NCI-H1105 treated with DMSO at 0.1 percent for 48 hours (cell line): ENCODE measurements at regions not wholly inside any gene's neighbourhood (a gene's known extent, or its start where the extent isn't known, plus 50 kb on each side); places are given as distances from the start of the nearest gene placed in this dataset.
A peak's percentile ranks its signal among the peaks of the same experiment; 100 is the strongest.

Experiments used
- DNase-seq: peaks from one replicate; lab custom pipeline; 2025; lab: John Stamatoyannopoulos, UW

- DNase-seq, result no peak
Measured at GRCh38 chr6:134455319-134455718, 137.4 kb upstream of the SGK1 start.

GRCh38 chr6:134454794-134455193 lies 136.9 kb upstream of the SGK1 start:
- no peak for DNase-seq

GRCh38 chr6:134453792-134454510 lies 136.0 kb upstream of the SGK1 start:
- DNase-seq, result no peak

DNA sequence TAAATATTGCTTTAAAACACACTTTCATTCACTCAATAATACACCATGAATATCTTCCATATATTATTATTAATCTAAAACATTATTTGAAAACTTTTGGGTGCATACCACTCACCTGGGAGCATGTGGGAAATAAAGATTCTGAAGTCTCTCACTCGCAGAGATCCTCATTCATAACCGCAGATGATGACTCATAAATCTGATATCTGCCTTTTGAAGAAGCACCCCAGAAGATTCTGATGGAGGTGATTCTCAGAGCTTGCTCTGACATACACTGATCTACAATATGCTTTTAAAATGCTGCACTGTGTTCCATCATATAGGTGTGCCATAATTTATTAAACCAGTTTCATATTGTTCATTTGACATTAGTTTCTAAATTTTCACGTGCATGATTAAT lies 135.0 kb upstream of the SGK1 start:
- no peak for DNase-seq

GRCh38 chr6:134451529-134451928 lies 133.6 kb upstream of the SGK1 start:
- DNase-seq, result no peak

- DNase-seq, result no peak
Measured at GRCh38 chr6:134449781-134450180, 131.9 kb upstream of the SGK1 start.

DNA sequence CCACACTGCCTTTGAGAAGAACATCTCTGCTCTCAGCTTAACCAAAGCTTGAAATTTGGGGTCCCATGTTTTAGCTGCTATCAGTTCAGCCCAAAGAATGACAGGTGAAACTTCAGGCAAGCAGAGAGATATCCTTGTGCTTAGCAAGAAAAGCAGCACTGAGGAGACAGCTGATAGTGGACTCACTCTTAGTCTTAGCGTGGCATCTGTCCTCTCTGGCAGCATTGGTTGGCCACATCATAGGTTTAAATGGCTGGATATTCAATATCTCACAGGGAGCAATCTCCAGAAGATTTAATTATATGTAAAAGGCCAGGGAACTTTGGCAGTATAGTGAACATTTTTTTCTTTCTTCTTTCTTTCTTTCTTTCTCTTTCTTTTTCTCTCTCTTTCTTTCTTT lies 131.1 kb upstream of the SGK1 start:
- no peak for DNase-seq

GRCh38 chr6:134447883-134448387 lies 130.0 kb upstream of the SGK1 start:
- no peak for DNase-seq

DNA sequence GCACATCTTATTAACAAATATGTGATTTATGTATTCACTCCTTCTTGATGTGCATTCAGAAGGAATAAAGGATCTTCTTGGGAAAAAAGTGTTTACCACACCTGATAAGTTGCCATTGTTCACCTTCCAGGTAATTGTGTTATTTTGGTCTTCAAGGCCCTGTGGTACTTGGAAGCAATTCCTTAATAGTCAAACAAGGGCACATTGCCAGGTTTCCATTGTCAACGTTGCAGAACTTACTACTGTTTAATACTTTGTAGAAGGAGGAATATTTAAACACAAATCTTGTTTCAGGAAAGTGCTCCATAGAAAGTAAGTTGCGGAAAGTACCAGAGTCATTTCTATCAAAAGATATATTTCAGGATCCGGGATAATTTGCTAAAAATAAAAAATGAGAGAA lies 129.5 kb upstream of the SGK1 start:
- no peak for DNase-seq

DNA sequence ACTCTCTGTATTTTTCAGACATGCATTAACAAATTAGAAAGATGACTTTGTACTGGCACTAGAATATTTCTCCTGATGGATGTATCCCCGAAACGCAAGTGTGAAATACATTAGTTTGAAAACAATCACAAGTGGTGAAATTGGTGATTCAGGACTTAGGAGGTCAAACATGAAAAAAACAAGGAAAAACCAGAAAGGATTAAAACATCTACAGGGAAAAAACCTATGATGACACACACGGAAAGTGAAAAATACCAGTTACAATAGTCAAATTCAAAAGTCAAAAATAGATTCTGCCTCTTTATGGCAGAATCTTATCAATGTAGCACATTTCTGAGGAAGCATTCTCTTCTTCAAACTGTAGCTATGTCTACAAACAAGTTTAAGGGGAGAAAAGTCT lies 129.0 kb upstream of the SGK1 start:
- DNase-seq, result no peak

DNA sequence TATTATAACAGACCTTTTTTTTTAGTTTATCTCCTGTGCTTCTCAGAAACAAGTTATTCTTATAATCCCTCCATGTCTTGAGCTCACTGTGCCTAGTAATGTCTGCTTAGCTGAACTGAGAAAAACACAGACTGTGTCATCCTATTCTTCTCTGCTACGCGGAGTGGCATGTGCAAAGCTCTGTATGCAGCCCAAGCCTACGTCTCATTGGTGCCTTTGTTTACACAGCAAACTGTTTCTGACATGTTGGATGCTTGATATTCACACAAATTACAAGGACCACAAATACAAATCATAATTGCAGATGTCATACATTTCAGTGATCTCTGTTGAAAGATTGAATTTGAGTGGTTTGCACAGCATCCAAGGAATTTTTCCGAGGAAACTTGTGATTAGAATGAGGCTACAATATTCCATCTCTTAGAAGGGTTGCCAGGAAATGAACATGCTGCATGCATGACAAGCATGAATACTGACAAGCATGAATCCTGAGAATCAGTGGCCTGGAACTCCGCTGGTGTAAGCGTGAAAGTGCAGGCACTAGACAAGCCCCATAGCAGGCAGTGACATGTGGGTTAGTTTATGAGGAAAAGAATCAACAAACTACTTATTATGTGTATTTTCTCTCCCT lies 128.4 kb upstream of the SGK1 start:
- DNase-seq, result no peak

- no peak for DNase-seq
Measured at GRCh38 chr6:134443009-134443408, 125.1 kb upstream of the SGK1 start.

DNA sequence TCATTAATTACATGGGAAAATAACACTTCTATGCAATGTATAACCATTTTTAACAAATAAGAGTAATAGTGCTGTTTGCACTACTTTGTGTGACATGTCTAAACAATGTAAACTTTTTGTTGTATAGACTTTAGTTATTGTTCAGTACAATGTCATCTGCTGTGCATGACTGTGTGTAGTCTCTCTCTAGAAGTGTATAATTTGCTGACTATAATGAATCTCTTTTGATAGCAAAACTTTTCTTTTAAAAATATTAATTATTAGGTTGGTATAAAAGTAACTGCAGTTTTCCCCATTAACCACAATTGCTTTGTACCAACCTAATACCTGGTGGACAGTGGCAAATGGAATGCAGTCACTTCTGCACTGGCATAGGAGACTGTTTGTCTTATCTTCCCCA lies 124.2 kb upstream of the SGK1 start:
- DNase-seq, result no peak

DNA sequence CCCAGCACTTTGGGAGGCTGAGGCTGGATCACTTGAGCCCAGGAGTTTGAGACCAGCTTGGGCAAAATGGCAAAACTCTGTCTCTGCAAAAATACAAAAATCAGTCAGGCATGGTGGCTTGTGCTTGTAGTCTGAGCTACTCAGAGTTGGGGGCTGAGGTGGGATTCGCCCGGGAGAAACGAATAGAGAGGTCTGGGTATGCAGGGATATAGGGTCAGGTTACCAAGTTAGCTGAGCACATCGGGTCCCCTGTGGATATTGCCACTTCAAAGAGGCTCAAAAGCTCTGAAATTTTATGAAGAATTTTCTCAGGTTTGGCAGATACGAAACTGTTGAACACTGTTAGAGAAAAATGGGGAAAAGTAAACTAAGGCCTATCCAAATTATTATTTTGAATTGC lies 120.9 kb upstream of the SGK1 start:
- DNase-seq, result no peak

GRCh38 chr6:134437376-134437775 lies 119.5 kb upstream of the SGK1 start:
- no peak for DNase-seq

- DNase-seq, result no peak
Measured at GRCh38 chr6:134436950-134437349, 119.0 kb upstream of the SGK1 start.

DNA sequence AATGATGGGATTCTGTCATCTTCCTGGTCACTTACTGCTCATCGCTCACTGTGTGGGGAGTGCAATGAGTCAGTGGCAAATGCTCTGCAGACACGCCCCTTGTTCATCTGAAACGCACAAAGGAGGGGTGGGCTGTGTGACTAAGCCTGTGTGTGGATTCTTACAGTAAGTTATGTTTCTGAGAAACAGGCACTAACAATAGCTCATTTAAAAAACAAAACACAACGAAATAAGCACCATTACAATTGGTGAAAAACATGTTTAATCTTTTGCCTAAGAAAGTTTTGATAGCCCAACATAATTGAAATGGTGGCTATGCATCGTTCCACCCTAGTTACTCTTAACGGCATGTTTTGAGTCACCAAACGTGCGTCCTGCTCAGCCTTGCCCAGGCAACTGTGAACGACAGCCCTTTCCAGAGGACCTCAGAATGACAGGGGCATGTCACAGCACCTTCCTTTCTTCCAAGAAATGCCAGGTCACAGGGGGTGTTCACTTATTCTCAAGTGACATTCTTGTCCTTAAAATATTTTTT lies 118.4 kb upstream of the SGK1 start:
- no peak for DNase-seq

GRCh38 chr6:134435814-134436280 lies 117.9 kb upstream of the SGK1 start:
- no peak for DNase-seq

DNA sequence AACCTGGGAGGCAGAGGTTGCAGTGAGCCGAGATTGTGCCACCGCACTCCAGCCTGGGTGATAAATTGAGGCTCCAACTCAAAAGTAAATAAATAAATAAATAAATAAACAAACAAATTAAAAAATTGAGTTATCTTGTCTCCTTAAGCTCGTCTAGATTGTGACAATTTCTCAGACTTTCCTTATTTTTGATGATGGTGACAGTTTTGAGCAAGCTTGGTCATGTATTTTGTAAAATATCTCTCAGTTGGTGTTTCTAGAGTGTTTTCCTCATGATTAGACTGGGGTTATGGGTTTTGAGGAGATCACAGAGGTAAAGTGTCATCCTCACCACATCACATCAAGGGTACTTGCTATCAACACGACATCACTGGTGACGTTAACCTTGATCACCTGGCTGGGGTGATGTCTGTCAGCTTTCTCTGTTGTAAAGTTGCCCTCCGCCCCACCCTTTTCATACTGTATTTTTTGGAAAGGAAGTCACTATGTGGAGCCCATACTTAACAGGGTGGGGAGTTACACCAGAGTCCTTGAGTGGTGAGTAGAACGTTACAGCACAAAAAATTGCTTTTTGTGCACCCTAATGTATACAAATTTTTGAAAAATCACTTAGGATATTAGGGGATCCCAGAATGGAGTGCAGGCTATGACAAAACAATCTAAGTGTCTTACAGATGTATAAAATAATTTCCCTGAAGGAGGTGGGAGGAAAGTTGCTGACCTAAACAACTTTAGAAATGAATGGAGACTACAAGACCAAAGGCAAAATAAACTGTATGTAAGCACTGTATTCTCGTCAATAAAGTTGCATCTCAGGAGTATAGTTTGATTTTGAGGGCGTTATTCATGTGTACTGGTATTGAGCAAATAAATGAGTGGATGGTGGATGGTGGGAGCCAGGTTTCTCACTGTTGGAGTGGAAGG lies 116.4 kb upstream of the SGK1 start:
- no peak for DNase-seq

DNA sequence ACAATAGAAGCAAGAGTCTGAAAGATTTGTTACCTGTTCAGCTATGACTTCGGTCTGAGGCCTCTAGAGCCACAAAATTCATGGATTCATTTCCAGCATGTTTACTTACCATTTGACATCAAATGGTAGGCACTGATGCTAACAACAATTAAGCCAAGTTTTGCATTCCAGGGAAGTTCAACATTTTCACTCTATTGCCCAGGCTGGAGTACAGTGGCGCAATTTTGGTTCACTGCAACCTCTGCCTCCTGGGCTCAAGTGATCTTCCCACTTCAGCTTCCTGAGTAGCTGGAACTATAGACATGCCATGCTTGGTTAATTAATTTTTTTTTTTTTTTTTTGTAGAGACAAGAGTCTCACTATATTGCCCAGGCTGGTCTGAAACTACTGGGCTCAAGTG lies 114.1 kb upstream of the SGK1 start:
- DNase-seq, result no peak

DNA sequence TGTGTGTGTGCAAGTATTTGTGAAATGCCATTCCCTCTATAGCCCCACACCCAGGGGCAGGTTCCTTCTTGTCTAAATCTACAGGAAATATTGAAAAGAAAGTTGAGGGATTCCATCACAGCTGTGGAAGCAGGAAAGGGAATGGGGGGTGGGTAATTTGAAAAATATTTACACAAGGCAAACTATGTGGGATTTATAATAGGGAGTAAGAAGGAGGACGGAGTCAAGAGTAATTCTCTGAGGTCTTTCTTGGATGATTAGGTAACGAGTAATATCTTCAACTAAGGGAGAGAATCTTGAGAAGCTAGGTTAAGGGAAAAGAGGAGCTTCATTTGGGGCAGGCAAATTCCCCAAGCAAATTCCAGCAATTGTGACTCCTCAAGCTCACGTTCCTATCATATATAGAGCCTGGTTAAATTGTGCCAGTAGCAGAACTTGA lies 113.5 kb upstream of the SGK1 start:
- no peak for DNase-seq

- peak; percentile 22 for DNase-seq
Measured at GRCh38 chr6:134429861-134430380, 112.0 kb upstream of the SGK1 start.
